ENCODE measurements at regions not wholly inside any gene's neighbourhood (a gene's known extent, or its start where the extent isn't known, plus 50 kb on each side); places are given as distances from the start of the nearest gene placed in this dataset.

DNA sequence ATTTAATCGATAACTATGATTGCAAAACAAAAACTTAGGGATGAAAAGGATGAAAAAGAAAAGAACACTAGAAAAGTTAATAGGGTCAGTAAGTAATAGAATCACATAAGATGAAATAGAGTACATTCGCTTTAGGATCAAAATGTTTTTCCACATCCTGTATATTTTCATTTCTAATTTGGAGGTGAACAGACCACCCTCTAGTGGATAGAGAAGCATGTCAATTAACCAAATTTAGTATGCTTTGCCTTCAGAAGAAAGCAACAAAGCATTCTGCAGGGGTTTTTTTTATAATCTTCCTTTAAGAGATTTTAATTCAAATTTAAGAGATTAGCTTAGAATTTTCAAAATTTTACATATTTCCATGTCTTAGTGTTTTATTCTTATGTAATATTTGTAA, 611.0 kb upstream of the SGCG start:
- no peak for DNase-seq

DNA sequence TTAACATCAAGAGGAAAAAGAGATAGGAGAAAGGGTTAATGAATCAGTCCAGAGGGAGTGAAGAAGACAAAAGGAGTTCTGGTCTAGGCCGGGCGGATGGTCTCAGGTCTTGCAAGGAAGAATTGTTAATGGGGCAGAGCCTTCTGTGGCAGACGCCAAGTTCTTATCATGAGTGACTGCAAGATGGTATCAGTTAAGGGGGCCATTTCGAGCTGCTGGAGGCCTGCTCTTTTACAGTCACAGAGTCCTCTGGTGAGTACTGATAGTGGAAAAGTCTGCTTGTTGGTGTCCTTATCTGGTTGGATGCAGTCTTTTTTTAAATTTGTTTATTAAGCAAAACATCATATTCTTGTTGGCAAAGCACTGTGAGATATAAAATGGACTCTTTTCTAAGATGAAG, 590.9 kb upstream of the SGCG start:
- no peak for DNase-seq

DNA sequence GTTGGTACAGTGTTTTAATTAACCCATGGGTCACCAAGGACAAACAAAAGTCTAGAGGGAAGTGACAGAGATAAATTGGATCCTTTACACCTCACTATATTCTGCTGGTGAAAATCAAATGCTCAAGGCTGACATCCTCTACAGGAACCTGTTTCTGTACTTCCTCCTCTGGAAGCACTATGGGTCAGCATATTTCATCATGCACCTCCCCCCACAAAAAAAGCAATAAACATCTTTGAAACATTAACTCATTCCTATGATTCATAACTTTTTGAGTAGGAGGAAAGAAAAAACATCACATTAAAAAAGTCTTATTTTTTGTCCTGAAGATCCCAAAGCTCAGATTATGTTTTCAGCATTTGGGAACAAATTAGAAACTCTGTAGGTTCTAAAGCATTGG, 588.3 kb upstream of the SGCG start:
- no peak for DNase-seq

DNA sequence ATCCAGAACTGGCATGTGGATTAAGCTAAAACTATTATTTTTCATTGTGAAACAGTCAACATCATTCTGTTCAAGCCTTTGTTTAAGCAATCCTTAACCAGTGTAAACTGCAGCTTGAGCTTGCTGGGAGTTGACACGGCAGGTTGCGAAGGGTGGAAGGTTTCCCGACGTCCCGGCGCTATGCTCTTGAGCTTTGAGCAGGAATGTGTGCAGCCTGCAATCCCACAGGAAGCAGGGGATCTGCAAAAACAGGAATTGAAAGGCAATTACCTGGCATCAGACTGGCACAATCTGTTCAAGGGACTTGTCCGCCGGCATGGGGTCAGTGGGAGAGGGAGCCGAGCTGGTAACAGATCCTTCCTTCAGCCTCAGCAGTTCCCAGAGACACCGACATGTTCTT, 586.7 kb upstream of the SGCG start:
- DNase-seq = no peak

DNA sequence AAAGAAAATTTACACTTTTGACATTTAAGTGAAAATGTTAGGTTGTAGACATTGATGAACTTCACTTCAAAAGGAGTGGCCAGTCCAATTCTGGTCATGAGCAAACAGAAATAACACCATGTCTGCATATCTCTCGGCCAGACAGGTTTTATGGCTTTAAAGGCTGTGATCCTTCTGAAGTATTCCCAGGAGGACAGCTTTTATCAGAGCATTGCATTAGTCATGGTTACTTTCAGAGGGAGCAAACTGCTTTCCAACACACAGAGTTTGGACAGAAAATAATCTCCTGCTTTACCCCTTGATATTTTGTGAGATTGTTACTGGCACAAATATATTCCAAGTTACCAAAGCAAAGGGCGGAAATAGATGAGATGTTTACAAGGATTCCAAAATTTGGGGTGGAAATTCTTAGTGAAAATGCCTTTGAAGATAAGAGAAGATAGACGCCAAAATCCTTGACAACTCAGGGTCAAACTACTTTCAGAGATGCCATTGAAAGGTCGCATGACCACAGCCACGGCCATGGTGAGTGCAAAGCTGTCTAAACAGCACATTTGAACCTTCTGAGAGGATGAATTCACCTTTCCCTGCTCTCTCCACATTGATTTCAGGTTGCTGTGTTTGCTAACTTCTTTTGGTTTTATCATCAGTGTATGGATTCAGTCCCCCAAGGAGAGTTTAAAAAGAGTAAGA, 584.5 kb upstream of the SGCG start:
- DNase-seq = no peak

DNA sequence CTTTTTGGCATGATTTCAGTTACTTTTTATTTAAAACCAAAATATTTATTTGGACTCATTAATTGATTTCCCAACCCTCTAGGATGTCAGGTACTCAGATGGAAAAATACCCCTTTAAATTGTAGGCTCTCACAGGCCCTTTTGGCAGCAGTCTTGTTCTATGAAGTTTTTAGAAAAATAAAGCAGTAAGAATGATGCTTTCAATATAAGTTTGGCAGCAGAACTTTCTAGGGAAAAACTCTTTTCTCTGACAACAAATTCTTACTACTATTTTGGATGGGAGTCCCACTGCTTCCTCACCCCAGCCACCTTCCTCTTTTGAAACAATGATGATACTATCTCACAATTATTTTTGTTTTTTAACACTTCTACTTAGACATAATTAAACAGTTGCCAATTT, 581.6 kb upstream of the SGCG start:
- no peak for DNase-seq

DNA sequence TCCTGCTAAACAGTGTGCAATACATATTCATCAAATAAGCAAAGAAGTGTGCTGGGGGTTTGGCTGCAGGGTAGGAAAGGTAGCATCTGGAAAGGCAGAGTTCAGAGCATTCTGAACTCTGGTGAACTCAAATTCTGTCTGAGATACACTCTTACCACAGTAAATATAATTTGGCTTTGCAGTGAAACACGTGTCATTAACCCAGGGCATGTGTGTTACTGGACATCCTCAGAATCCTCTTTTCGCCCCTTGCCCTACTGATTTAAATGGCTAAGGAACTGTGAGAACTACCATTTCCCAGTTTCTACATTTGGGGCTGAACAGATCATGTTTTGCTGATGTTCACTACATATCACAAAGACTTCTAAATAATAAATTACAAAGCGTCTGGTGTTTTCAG, 562.8 kb upstream of the SGCG start:
- DNase-seq = no peak

DNA sequence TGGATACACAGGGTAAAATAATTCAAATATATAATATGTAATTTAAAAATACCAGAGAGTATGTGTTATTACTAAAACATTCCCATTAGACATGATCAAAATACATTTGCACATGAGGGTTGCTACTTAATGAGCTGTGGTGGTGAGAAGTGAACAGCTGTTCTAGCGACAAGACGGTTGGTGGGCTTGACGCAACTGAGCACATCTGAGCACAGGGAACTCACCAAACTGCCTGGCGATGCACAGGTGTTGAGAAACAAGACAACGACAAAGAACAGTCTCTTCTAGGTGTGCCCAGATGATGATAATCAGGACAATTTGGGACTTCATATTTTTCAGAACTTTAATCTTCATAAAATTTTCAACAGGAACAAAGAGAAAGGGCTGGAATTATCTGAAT, 555.1 kb upstream of the SGCG start:
- no peak for DNase-seq

DNA sequence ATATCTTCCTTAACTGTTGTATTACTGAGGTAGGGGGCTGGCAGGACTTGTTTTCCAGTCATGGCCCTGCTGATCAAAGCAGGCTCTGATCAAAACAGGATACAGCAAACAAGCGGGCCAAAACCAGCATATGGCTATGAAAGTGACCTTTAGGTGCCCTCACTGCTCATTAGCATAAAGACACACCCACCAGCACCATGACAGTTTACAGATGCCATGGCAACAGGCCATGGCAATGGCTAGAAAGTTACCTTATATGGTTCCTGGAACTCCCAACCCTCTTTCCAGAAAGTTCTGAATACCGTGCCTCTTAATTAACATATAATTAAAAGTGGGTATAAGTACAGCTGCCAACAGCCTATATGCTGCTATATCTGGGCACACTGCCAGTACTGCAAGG, 551.4 kb upstream of the SGCG start:
- DNase-seq = no peak

DNA sequence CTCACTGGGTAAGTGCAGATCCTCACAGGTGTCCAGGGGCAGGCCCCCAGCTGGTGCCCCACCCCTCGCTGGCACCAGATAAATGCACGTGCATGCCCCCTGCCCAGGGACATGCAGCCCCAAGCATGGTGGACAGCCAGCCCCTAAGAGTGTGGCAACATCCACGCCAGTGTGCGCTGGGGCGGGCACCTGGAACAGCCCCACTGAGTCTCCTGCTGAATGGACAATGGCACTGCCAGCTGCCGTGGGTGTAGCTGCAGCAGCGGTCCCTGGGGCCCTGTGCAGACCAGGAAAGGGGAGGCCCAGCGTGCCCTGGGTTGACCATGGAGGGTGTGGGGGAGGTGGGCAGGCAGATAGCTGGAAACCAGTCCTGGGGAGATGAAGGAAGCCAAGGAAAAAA, 538.7 kb upstream of the SGCG start:
- no peak for DNase-seq

DNA sequence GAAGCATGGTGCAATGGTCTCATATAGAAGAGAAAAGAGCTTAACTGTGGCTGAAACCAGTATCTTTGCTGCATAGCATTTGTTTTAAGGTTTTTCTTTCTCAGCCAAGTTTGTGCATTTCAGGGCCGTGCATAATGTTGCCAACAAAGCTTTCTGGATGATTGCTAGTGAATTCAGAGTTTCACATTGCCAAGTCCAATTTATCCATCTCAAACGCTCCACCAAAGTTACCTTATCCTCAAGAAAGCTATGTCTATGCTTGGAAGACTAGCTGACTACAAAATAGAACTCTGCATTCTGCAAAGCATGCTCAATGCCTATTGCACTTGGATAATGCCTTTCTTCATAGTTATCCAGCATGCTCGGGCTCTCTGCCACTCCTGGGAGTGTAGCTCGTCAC, 535.8 kb upstream of the SGCG start:
- no peak for DNase-seq

DNA sequence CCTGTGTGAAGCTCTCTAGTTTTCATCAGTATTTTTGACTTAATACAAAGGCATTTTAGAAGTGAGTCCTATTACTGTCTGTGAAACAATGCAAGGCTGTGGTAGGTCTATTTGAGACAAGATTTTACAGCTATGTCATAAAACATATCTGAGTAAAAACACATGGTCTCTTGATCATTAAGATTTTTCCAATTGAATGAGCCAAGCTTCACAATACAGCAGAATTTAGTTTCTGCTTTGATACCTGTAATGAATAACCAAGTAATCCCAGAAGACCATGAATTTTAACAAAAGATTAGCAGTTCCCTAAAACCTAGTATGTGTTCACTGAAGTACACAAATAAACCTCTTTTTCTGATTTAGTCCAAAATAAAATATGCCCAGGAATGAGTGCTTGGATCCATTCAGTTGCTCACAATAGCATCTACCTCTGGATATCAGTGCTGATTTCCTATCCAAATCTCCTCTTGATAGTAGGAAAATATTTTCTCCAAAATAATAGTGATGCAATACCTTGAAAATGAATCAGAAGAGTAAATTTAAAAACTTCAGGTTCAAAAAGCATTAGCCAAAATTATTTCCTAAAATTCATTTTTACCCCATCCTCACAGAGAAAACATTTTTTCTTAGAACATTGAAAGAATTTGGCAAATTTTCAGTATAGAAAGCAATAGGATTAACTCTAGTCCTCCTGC, 533.5 kb upstream of the SGCG start:
- DNase-seq = no peak

DNA sequence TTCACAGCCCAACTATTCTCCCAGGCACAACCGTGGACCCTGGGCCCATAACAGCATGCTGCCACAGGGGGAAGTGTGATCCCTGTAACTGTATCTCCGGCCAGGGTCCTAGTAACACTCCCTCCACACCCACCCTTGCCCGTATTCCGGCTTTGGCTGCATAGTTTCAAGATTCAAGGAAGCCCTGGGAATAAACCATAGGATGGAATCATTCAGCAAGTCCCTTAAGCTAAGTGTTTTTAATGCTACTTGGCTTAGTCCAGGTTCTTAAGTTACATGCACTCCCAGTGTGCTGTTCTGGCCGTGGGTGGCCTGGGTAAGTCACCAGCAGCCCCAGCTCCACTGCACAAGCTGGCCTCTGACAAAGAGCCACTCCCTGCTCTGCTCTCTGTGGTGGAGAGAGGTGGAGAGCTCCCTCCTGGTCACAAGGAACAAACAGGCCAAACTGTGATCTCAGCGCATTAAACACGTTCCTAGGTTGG, 532.4 kb upstream of the SGCG start:
- peak; percentile 57 for DNase-seq

DNA sequence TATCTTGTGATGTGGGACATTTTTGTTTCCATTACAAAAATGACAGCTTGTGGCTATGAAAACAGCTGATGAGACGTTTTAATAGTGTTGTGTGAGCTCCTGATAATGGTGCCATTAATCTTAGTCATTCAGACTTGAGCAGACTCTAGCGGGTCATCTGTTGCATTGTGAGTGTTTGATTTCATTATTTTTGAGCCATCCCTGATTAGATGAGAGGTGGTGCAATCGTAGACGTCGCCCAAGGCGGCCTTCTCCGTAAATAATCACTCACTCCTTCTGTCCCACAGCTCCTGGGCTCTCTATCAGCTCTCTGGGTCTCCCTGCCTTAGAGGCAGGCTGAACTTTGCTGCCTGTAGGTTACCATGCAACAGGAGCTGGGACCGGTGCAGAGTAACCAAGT, 528.0 kb upstream of the SGCG start:
- DNase-seq = no peak

DNA sequence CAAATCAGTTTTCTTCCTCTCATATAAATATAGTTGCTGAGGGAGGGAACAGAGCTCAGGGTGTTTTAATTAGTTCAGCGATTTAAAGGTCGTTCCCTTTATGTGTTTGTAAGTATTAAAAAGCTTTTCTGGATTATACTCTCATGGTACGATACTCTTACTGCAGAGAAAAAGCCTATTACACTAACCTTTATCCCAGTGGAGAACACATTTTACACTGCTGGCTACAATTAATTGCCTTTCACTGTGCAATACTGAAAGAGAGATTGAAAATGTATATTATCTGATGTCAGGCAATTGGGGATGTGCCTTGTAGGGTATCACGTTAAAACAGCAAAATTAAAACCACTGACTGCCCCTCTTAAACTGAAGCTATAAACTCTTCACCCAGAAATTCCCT, 526.9 kb upstream of the SGCG start:
- DNase-seq = no peak

DNA sequence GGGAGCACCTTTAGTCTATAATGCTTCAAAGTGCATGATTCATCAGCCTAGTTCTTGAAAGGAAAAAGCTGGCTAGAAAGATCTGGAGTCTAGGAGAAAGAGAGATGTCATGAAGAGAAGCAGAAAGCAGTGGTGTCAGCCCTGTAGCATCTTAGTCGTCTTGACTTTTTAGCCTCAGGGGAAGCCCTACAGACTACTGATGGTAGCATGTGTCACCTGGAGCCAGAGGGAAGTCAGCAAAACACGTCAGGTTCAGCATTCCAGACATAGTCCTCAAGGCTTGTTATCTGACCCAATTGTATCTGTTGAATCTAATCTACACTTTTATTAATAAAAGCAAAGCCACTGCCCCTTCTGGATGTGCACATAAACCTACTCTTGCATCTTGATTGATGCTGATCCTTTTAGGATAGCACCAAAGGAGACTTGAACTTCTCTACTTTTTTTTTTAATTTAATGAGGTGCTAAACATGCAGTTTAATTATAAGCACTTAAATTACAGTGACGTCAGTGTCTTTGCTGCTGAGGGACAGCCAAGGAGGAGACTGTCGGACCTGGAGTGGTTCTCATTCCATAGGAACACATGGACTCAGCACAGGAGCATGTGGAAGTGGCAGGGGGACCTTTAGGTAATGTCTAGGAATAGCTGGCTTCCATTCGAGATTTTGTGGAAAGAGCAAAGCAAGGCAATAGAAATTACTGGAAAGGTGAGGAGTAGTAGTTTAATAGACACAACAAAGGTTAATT, 525.5 kb upstream of the SGCG start:
- DNase-seq = no peak

DNA sequence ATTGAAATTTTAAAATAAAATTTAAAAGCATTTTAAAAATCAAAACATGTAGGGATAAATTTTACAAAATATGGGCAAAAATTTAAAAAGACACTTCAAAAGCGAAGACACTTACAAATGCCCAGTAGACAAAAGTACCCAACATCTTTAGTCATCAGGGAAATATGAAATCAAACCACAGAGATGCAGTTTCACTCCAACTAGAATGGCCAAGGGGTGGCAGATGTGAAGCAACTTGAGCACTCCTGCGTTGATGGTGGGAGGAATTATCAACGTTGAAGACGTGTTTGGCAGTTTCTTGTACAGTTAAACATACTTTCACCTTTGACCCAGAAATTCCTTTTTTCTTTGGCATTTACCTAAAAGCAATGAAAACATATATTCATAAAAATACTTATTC, 518.0 kb upstream of the SGCG start:
- no peak for DNase-seq

DNA sequence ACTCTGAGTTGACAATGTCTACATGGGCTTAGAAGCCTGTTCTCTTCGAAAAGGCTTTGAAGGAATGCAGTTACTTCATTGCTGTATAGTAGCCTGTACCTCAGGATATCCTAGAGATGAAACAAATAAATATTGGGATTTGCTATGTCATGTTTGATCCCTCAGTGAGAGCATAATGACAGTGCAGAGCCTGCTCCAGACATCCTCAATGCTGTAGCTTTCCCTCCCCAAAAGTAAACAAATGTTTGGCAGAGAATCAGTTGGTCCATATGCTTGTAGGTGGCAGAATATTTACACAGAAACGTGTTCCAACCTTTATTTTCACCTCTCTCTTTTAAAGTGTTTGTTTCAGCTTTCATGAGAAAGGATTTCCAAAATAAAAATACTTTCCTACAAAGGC, 515.3 kb upstream of the SGCG start:
- no peak for DNase-seq

DNA sequence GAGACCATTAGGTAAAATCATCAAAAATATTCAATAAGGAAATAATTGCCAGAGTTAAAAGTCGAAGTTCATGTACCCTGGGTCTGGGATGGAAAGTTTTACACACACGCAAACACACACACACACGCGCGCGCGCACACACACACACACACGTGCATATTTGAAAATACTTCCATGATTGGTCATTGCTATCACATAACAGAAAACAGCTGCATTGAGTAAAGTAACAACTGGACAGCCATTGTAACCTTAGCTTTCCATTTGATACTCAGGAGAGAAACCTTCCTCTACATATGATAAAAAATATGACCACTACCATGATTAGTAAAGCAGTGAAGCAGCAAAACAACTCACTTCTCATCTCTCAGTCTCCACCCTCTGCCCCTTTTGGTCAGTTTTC, 490.0 kb upstream of the SGCG start:
- no peak for DNase-seq

DNA sequence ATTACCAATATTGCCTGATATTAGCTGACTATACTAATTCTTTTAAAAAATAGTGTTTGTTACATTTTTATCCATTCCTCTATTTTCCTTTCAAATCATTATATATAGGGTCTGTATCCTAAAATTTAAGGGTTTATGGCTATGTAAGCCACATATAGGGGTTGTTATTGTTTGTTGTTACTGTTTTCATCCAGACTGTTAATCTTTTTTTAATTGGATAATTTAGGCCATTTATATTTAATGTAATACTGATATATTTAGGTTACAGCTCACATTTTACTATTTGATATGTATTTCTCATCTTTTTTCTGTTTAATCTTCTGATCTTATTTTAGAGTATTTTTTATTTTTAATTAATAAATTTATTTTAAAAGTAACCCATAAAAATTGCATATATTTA, 487.1 kb upstream of the SGCG start:
- no peak for DNase-seq

DNA sequence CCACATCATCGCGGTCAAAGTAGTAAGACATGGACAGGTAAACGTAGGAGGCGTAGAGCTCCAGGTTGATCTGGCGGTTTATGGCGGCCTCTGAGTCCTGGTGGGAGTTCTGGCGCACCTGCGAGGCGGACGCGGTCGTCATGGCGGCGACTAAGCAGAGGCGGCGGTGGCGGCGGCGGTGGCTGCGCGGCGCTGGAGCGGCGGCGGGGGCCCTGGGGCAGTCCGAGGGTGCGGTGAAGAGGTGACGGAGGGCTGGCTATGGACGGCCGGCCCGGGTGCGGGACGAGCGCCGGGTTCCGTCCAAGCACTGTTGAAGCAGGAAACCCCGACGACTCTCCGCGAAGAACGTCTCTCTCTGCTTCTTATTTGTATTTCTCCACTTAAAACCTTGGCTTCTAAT, 484.3 kb upstream of the SGCG start:
- DNase-seq = no peak

DNA sequence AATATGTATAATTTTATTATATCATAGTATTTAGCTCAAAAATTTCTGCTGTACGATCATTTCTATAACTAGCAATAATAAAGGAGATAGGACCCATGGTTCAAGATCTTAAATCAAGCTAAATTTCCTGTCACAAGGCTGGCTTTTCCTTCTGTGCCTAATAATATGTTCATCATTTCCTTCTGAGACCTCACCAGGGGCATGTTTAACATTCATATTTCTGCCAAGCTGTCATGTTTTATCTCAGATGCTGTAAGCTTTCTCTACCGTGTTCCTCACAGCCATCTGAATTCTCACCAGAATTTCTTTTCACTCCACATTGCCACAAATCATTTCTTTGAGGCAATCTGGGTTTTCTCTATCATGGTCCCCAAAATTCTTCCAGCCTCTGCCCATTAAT, 482.3 kb upstream of the SGCG start:
- no peak for DNase-seq

DNA sequence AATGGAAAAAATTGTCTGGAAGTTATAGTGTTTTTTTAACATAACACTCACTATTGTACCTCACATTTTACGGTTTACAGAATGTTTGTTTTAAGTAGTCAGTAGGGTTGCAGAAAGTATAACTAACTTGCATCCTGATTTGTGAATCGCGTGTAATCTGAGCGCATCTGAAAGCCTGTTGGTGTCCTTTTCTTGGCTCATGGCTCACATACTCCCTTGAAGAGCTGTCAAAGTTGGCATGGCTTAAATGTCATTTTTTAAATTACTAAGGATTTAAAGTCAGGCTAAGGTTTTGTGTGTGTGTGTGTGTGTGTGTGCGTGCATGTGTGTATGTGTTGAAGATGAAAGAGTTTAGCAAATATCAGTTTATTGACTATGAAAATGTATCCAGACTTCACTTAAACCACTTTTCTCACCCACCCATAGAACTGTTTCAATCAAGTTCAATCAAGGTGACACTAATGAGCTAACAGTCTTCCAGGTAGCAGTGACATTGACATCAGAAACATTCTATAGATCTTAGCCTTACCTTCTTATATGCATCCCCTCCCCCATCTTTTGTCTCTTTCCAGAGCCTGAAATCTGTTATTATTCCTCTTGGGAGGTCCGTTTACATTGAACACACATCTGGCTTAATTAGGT, 480.4 kb upstream of the SGCG start:
- DNase-seq = no peak
